ENCODE measurements at regions not wholly inside any gene's neighbourhood (a gene's known extent, or its start where the extent isn't known, plus 50 kb on each side); places are given as distances from the start of the nearest gene placed in this dataset.
"Not testable (repeated sequence)": the region's sequence is repeated elsewhere in the genome, so short reads cannot be mapped to it uniquely, and the experiment has no call there.

DNA sequence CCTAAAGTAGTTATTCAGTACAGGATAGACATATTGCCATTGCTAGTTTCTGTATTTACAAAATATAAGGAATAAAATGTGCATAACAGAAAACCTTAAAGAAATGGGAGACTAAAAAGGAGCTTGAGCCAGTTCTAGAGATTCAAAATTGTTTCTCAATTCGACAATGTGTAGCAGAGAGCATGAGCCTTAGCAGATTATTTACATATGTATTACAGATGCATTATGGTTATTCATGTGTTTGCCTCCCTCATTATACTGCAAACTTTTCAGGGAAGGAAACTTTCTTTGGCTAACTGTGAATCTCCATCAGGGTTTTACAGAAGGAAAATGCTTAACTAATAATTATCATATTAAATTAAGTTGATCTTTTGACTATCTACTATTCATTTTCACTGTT is 854.4 kb upstream of the SLC39A10 start:
- H3K4me1 Mint-ChIP-seq = no peaks in the 10 kb centered on the region
- H3K27me3 Mint-ChIP-seq (ENCODE audit: low read depth in 3 of 3) = no peaks in the 10 kb centered on the region
- no peaks in the 10 kb centered on the region for H3K36me3 Mint-ChIP-seq
- Histone ChIP-seq H3K4me2 (replicated peaks; ENCODE audit: extremely low read depth, low read length, poor library complexity, severe bottlenecking) (no peak overlapping the region), H3K27ac (ENCODE audit: low read depth in 1 of 2, low read length in 2 of 2) (no peak overlapping the region), H3K9ac (ENCODE audit: insufficient read depth, low read length, poor library complexity, severe bottlenecking) (no peak overlapping the region), H3K36me3 (replicated peaks in 1 of 2; ENCODE audit: control insufficient read depth in 1 of 2, insufficient read depth in 2 of 2, low read length in 2 of 2) (no peaks in the 10 kb centered on the region), H3K9me3 (replicated peaks in 1 of 2; ENCODE audit: control insufficient read depth in 1 of 2, insufficient read depth in 1 of 2, low read length in 2 of 2) (peaks cover 0 to 4% of the 10 kb centered on the region in 2 donors), H4K20me1 (ENCODE audit: insufficient read depth, low read length) (no peaks in the 10 kb centered on the region), H2AFZ (ENCODE audit: insufficient read depth, low read depth, low read length, poor library complexity, severe bottlenecking) (no peak overlapping the region), H3K4me3 (replicated peaks in 1 of 3; ENCODE audit: low read depth in 2 of 3, low read length in 3 of 3) (no peak overlapping the region), H3K4me1 (ENCODE audit: control insufficient read depth in 1 of 2, insufficient read depth in 2 of 2, low read length in 2 of 2) (no peaks in the 10 kb centered on the region), H3K79me2 (ENCODE audit: insufficient read depth, low read length) (no peaks in the 10 kb centered on the region), H3K27me3 (ENCODE audit: control insufficient read depth in 2 of 2, insufficient read depth in 2 of 2, low read length in 2 of 2) (no peaks in the 10 kb centered on the region)
- WGBS (ENCODE audit: insufficient coverage) = no CpG with 5 or more reads among the region's 1 CpG
- DNase-seq = no peak
- no peak overlapping the region for H3K4me3 Mint-ChIP-seq
- H3K27ac Mint-ChIP-seq = no peak overlapping the region
- H3K9me3 Mint-ChIP-seq = peaks cover 2 to 12% (median 5%) of the 10 kb centered on the region in 7 donors
- intact Hi-C loops (cut with micrococcal nuclease) = no loop called here
- no peak for TF ChIP-seq CTCF (IDR thresholded peaks at IDR 0.05)

- H2AFZ ChIP-seq (ENCODE audit: insufficient read depth, low read depth, low read length, poor library complexity, severe bottlenecking); H3K36me3 Mint-ChIP-seq; H3K9me3 ChIP-seq (replicated peaks in 1 of 2; ENCODE audit: control insufficient read depth in 1 of 2, insufficient read depth in 1 of 2, low read length in 2 of 2); H3K4me3 ChIP-seq (replicated peaks in 1 of 3; ENCODE audit: low read depth in 2 of 3, low read length in 3 of 3); H3K27me3 Mint-ChIP-seq (ENCODE audit: low read depth in 3 of 3); H3K4me2 ChIP-seq (replicated peaks; ENCODE audit: extremely low read depth, low read length, poor library complexity, severe bottlenecking); intact Hi-C loops (cut with micrococcal nuclease); H3K4me1 Mint-ChIP-seq; H4K20me1 ChIP-seq (ENCODE audit: insufficient read depth, low read length); H3K9ac ChIP-seq (ENCODE audit: insufficient read depth, low read length, poor library complexity, severe bottlenecking); H3K27ac Mint-ChIP-seq; H3K4me1 ChIP-seq (ENCODE audit: control insufficient read depth in 1 of 2, insufficient read depth in 2 of 2, low read length in 2 of 2); DNase-seq; H3K4me3 Mint-ChIP-seq; H3K79me2 ChIP-seq (ENCODE audit: insufficient read depth, low read length); H3K27ac ChIP-seq (ENCODE audit: low read depth in 1 of 2, low read length in 2 of 2); H3K9me3 Mint-ChIP-seq; H3K27me3 ChIP-seq (ENCODE audit: control insufficient read depth in 2 of 2, insufficient read depth in 2 of 2, low read length in 2 of 2); H3K36me3 ChIP-seq (replicated peaks in 1 of 2; ENCODE audit: control insufficient read depth in 1 of 2, insufficient read depth in 2 of 2, low read length in 2 of 2): not testable (repeated sequence)
- WGBS (ENCODE audit: insufficient coverage) = no CpG with 5 or more reads among the region's 2 CpGs
Observed at GRCh38 chr2:194787071-194787470, 870.0 kb upstream of the SLC39A10 start.

GRCh38 chr2:194771394-194771793 is 885.6 kb upstream of the SLC39A10 start:
- intact Hi-C loops (cut with micrococcal nuclease); H2AFZ ChIP-seq (ENCODE audit: insufficient read depth, low read depth, low read length, poor library complexity, severe bottlenecking); H3K27me3 Mint-ChIP-seq (ENCODE audit: low read depth in 3 of 3); H3K4me2 ChIP-seq (replicated peaks; ENCODE audit: extremely low read depth, low read length, poor library complexity, severe bottlenecking); H3K36me3 ChIP-seq (replicated peaks in 1 of 2; ENCODE audit: control insufficient read depth in 1 of 2, insufficient read depth in 2 of 2, low read length in 2 of 2); H3K36me3 Mint-ChIP-seq; H3K4me1 Mint-ChIP-seq; H3K4me3 Mint-ChIP-seq; H3K9me3 Mint-ChIP-seq; H3K27ac Mint-ChIP-seq; H3K4me1 ChIP-seq (ENCODE audit: control insufficient read depth in 1 of 2, insufficient read depth in 2 of 2, low read length in 2 of 2); H3K9ac ChIP-seq (ENCODE audit: insufficient read depth, low read length, poor library complexity, severe bottlenecking); H4K20me1 ChIP-seq (ENCODE audit: insufficient read depth, low read length); H3K4me3 ChIP-seq (replicated peaks in 1 of 3; ENCODE audit: low read depth in 2 of 3, low read length in 3 of 3); DNase-seq; H3K27me3 ChIP-seq (ENCODE audit: control insufficient read depth in 2 of 2, insufficient read depth in 2 of 2, low read length in 2 of 2); H3K9me3 ChIP-seq (replicated peaks in 1 of 2; ENCODE audit: control insufficient read depth in 1 of 2, insufficient read depth in 1 of 2, low read length in 2 of 2); H3K79me2 ChIP-seq (ENCODE audit: insufficient read depth, low read length); H3K27ac ChIP-seq (ENCODE audit: low read depth in 1 of 2, low read length in 2 of 2): not testable (repeated sequence)
- WGBS (ENCODE audit: insufficient coverage) = 86% methylated on average over 1 of the region's 2 CpGs

Measured in CD14-positive monocyte (primary cell).